PC-3 (cell line): ENCODE measurements at regions not wholly inside any gene's neighbourhood (a gene's known extent, or its start where the extent isn't known, plus 50 kb on each side); places are given as distances from the start of the nearest gene placed in this dataset.

Experiments used
- EZH2 ChIP-seq: fragments of 300-600 bp; sonication (generic); IDR thresholded peaks from one replicate; pipeline ENCODE4 v1.6.1; 2017; ENCODE audit warnings: antibody characterized with exemption, mild to moderate bottlenecking, low read length; ENCODE audit not compliant: unreplicated experiment
- TF ChIP-seq, protein P1 (sequence below): fragments of 300-600 bp; sonication (generic); conservative IDR thresholded peaks from 2 replicates; pipeline ENCODE4 v1.5.1; 2017; ENCODE audit warnings: antibody characterized with exemption, low read depth, mild to moderate bottlenecking, low read length

DNA sequence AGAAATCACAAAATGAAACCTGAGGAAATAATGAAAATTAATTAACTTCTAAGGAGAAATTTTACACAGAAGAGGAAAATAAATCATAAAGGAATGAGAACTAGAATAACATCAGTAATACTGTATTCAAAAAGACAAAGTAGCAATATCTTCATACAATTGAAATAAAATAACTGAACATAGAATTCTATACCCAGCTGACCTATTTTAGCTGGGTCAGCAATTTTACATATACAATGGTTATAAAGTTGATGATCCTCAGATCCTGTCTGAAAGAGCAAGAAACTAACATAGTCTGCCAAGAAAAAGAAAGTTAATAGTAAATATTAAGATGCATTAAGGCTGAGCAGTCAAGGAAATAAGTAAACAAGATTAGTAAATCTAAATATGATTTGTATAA lies 93.0 kb upstream of the P3H2 start:
- TF ChIP-seq, protein P1, sequence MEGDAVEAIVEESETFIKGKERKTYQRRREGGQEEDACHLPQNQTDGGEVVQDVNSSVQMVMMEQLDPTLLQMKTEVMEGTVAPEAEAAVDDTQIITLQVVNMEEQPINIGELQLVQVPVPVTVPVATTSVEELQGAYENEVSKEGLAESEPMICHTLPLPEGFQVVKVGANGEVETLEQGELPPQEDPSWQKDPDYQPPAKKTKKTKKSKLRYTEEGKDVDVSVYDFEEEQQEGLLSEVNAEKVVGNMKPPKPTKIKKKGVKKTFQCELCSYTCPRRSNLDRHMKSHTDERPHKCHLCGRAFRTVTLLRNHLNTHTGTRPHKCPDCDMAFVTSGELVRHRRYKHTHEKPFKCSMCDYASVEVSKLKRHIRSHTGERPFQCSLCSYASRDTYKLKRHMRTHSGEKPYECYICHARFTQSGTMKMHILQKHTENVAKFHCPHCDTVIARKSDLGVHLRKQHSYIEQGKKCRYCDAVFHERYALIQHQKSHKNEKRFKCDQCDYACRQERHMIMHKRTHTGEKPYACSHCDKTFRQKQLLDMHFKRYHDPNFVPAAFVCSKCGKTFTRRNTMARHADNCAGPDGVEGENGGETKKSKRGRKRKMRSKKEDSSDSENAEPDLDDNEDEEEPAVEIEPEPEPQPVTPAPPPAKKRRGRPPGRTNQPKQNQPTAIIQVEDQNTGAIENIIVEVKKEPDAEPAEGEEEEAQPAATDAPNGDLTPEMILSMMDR: no peak
- no peak for TF ChIP-seq EZH2
